Skeletal muscle cell (primary cell): ENCODE measurements at regions not wholly inside any gene's neighbourhood (a gene's known extent, or its start where the extent isn't known, plus 50 kb on each side); places are given as distances from the start of the nearest gene placed in this dataset.

ENCODE experiments used
- DNase-seq: peaks from one replicate; pipeline ENCODE4 v3.0.0-alpha.2; 2010; ENCODE audit warnings: low read depth
- H3K4me3 ChIP-seq: 2 replicates; pipeline ENCODE4 v1.5.1; 2011; ENCODE audit warnings: low read depth, mild to moderate bottlenecking, control low read depth, low read length, moderate library complexity

GRCh38 chrX:69110116-69110530, 55.1 kb downstream of the PJA1 start:
- no peak for DNase-seq
- H3K4me3 ChIP-seq, result no peak overlapping the region

GRCh38 chrX:69109706-69110105, 55.5 kb downstream of the PJA1 start:
- peak; percentile 29 for DNase-seq
- no peak overlapping the region for H3K4me3 ChIP-seq

GRCh38 chrX:69109036-69109663, 56.1 kb downstream of the PJA1 start:
- DNase-seq, result no peak
- H3K4me3 ChIP-seq, result no peak overlapping the region

GRCh38 chrX:69107747-69108401, 57.4 kb downstream of the PJA1 start:
- no peak for DNase-seq
- H3K4me3 ChIP-seq, result no peak overlapping the region

- no peak overlapping the region for H3K4me3 ChIP-seq
- DNase-seq, result no peak
These were observed 58.0 kb downstream of the PJA1 start for GRCh38 chrX:69107231-69107739.

- no peak overlapping the region for H3K4me3 ChIP-seq
- no peak for DNase-seq
These were observed 60.4 kb downstream of the PJA1 start for GRCh38 chrX:69104756-69105434.

- DNase-seq, result no peak
These were observed 61.7 kb downstream of the PJA1 start for GRCh38 chrX:69103539-69103938.

GRCh38 chrX:69102612-69103194, 62.5 kb downstream of the PJA1 start:
- no peak for DNase-seq
- H3K4me3 ChIP-seq, result no peak overlapping the region

More at GRCh38 chrX:69103539-69103938, 61.7 kb downstream of the PJA1 start:
- H3K4me3 ChIP-seq, result no peak overlapping the region

- no peak for DNase-seq
- H3K4me3 ChIP-seq, result no peak overlapping the region
These were observed 63.5 kb downstream of the PJA1 start for GRCh38 chrX:69101683-69102251.

- no peak for DNase-seq
- no peak overlapping the region for H3K4me3 ChIP-seq
These were observed 64.8 kb downstream of the PJA1 start for GRCh38 chrX:69100478-69100877.

GRCh38 chrX:69097451-69098236, 67.6 kb downstream of the PJA1 start:
- DNase-seq, result no peak
- no peak overlapping the region for H3K4me3 ChIP-seq

GRCh38 chrX:69096963-69097362, 68.3 kb downstream of the PJA1 start:
- H3K4me3 ChIP-seq, result no peak overlapping the region
- no peak for DNase-seq

- DNase-seq, result no peak
- no peak overlapping the region for H3K4me3 ChIP-seq
These were observed 70.1 kb downstream of the PJA1 start for GRCh38 chrX:69094977-69095669.

- H3K4me3 ChIP-seq, result no peak overlapping the region
- peak; percentile 43 for DNase-seq
These were observed 71.0 kb downstream of the PJA1 start for GRCh38 chrX:69093960-69094871.

- no peak for DNase-seq
- no peak overlapping the region for H3K4me3 ChIP-seq
These were observed 75.2 kb downstream of the PJA1 start for GRCh38 chrX:69090022-69090421.

- no peak overlapping the region for H3K4me3 ChIP-seq
- no peak for DNase-seq
These were observed 76.0 kb downstream of the PJA1 start for GRCh38 chrX:69089203-69089602.

GRCh38 chrX:69088171-69088938, 76.9 kb downstream of the PJA1 start:
- H3K4me3 ChIP-seq, result no peak overlapping the region
- DNase-seq, result peak; percentile 33
